Chondrocyte (in vitro differentiated cells): ENCODE measurements at regions not wholly inside any gene's neighbourhood (a gene's known extent, or its start where the extent isn't known, plus 50 kb on each side); places are given as distances from the start of the nearest gene placed in this dataset.
"Not testable (repeated sequence)": the region's sequence is repeated elsewhere in the genome, so short reads cannot be mapped to it uniquely, and the experiment has no call there.

ENCODE experiments used
- DNase-seq: peaks from one replicate; pipeline ENCODE4 v3.0.0; 2021; ENCODE audit warnings: mixed read lengths, low spot score
- H3K27ac Mint-ChIP-seq: one replicate; pipeline ENCODE4 v1.8.0; 2021; ENCODE audit warnings: mild to moderate bottlenecking, moderate library complexity, mixed read lengths; ENCODE audit not compliant: unreplicated experiment
- H3K27me3 Mint-ChIP-seq: 2 replicates; pipeline ENCODE4 v1.8.0; 2021; ENCODE audit warnings: low read depth, mixed read lengths
- H3K36me3 Mint-ChIP-seq: 2 replicates; pipeline ENCODE4 v1.8.0; 2021; ENCODE audit warnings: low read depth, mixed read lengths
- H3K4me1 Mint-ChIP-seq: 2 replicates; pipeline ENCODE4 v1.8.0; 2021; ENCODE audit warnings: low read depth, mild to moderate bottlenecking, mixed read lengths
- H3K4me3 Mint-ChIP-seq: one replicate; pipeline ENCODE4 v1.8.0; 2021; ENCODE audit warnings: mild to moderate bottlenecking, moderate library complexity, mixed read lengths; ENCODE audit not compliant: unreplicated experiment
- H3K9me3 Mint-ChIP-seq: 2 replicates; pipeline ENCODE4 v1.8.0; 2021; ENCODE audit warnings: low read depth, mixed read lengths
- TF ChIP-seq, protein P1 (sequence below): fragments of 200-600 bp; sonication (generic); IDR thresholded peaks from 2 replicates; pipeline ENCODE4 v1.5.0; 2021; ENCODE audit warnings: antibody characterized with exemption, mild to moderate bottlenecking, moderate library complexity

GRCh38 chr3:110430146-110430545 lies 641.5 kb upstream of the NECTIN3 start:
- TF ChIP-seq, protein P1, sequence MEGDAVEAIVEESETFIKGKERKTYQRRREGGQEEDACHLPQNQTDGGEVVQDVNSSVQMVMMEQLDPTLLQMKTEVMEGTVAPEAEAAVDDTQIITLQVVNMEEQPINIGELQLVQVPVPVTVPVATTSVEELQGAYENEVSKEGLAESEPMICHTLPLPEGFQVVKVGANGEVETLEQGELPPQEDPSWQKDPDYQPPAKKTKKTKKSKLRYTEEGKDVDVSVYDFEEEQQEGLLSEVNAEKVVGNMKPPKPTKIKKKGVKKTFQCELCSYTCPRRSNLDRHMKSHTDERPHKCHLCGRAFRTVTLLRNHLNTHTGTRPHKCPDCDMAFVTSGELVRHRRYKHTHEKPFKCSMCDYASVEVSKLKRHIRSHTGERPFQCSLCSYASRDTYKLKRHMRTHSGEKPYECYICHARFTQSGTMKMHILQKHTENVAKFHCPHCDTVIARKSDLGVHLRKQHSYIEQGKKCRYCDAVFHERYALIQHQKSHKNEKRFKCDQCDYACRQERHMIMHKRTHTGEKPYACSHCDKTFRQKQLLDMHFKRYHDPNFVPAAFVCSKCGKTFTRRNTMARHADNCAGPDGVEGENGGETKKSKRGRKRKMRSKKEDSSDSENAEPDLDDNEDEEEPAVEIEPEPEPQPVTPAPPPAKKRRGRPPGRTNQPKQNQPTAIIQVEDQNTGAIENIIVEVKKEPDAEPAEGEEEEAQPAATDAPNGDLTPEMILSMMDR = no peak
- H3K36me3 Mint-ChIP-seq = no peaks in the 10 kb centered on the region
- no peaks in the 10 kb centered on the region for H3K9me3 Mint-ChIP-seq
- peaks cover 9% of the 10 kb centered on the region for H3K4me1 Mint-ChIP-seq
- no peak for DNase-seq
- H3K27ac Mint-ChIP-seq = no peak overlapping the region
- H3K4me3 Mint-ChIP-seq = no peak overlapping the region
- no peaks in the 10 kb centered on the region for H3K27me3 Mint-ChIP-seq

GRCh38 chr3:110436209-110436608 lies 635.4 kb upstream of the NECTIN3 start:
- H3K4me1 Mint-ChIP-seq = no peaks in the 10 kb centered on the region
- no peaks in the 10 kb centered on the region for H3K36me3 Mint-ChIP-seq
- no peaks in the 10 kb centered on the region for H3K9me3 Mint-ChIP-seq
- H3K27ac Mint-ChIP-seq = no peak overlapping the region
- no peaks in the 10 kb centered on the region for H3K27me3 Mint-ChIP-seq
- TF ChIP-seq, protein P1 = no peak
- no peak for DNase-seq
- H3K4me3 Mint-ChIP-seq = no peak overlapping the region

GRCh38 chr3:110440066-110440653 lies 631.5 kb upstream of the NECTIN3 start:
- not testable (repeated sequence) for H3K4me3 Mint-ChIP-seq, DNase-seq

GRCh38 chr3:110454066-110454465 lies 617.5 kb upstream of the NECTIN3 start:
- no peaks in the 10 kb centered on the region for H3K27me3 Mint-ChIP-seq
- H3K4me3 Mint-ChIP-seq = no peak overlapping the region
- H3K4me1 Mint-ChIP-seq = peaks cover 19% of the 10 kb centered on the region
- no peak for DNase-seq
- TF ChIP-seq, protein P1 = no peak
- no peak overlapping the region for H3K27ac Mint-ChIP-seq
- H3K9me3 Mint-ChIP-seq = peaks cover 20% of the 10 kb centered on the region
- H3K36me3 Mint-ChIP-seq = peaks cover 8% of the 10 kb centered on the region

More at GRCh38 chr3:110440066-110440653, 631.5 kb upstream of the NECTIN3 start:
- not testable (repeated sequence) for H3K9me3 Mint-ChIP-seq, H3K4me1 Mint-ChIP-seq, H3K36me3 Mint-ChIP-seq, H3K27ac Mint-ChIP-seq, H3K27me3 Mint-ChIP-seq

DNA sequence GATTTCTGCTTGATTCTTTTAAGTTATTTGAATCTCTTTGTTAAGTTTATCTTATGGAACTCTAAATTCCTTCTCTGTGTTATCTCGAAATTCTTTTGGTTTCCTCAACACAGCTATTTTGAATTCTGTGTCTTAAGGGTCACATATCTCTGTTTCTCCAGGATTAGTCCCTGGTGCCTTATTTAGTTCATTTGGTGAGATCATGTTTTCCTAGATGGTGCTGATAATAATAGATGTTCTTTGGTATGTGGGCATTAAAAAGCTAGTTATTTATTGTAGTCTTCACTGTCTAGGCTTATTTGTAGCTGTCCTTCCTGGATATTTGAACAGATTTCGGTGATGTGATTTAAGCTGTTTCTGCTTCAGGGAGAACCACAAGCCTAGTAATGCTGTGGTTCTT lies 615.6 kb upstream of the NECTIN3 start:
- H3K27ac Mint-ChIP-seq = no peak overlapping the region
- no peaks in the 10 kb centered on the region for H3K27me3 Mint-ChIP-seq
- H3K4me1 Mint-ChIP-seq = peaks cover 19% of the 10 kb centered on the region
- DNase-seq = no peak
- H3K36me3 Mint-ChIP-seq = peaks cover 8% of the 10 kb centered on the region
- H3K4me3 Mint-ChIP-seq = no peak overlapping the region
- TF ChIP-seq, protein P1 = no peak
- H3K9me3 Mint-ChIP-seq = peaks cover 18% of the 10 kb centered on the region

DNA sequence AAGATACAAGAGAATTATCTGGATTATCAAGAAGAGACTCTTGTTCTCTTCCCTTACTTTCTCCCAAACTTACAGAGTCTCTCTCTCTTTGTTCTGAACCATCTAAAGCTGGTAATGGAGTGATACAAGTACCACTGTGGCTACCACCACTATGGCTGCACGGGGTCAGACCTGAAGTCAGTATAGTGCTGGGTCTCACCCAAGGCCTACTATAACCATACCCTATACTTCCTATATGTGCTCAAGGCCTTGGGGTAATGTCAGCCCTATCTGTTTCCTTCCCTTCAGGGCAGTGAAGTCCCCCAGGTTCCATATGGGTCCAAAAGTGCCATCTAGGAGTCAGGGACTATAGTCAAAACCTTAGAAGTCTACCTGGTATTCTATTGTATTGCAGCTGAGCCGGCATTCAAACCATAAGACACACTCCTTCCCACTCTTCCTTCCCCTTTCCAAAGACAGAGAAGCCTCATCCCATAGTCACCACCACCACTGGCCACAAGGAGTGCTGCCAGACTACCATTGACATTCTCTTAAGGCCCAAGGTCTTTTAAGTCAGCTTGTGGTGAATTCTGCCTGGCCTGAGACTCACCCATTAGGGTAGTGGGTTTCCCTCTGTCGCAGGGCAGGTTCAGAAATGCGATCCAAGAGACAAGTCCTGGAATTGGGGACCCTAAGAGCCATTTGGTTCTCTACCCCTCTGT lies 615.0 kb upstream of the NECTIN3 start:
- Mint-ChIP-seq H3K9me3 (peaks cover 17% of the 10 kb centered on the region), H3K27me3 (no peaks in the 10 kb centered on the region), H3K4me1 (peaks cover 19% of the 10 kb centered on the region), H3K4me3 (no peak overlapping the region), H3K27ac (no peak overlapping the region), H3K36me3 (peaks cover 8% of the 10 kb centered on the region)
- DNase-seq = no peak
- TF ChIP-seq, protein P1 = no peak
